ENCODE measurements at regions not wholly inside any gene's neighbourhood (a gene's known extent, or its start where the extent isn't known, plus 50 kb on each side); places are given as distances from the start of the nearest gene placed in this dataset.

GRCh38 chrX:120819126-120819525, 56.5 kb downstream of the CT47B1 start:
- no peak for DNase-seq

DNA sequence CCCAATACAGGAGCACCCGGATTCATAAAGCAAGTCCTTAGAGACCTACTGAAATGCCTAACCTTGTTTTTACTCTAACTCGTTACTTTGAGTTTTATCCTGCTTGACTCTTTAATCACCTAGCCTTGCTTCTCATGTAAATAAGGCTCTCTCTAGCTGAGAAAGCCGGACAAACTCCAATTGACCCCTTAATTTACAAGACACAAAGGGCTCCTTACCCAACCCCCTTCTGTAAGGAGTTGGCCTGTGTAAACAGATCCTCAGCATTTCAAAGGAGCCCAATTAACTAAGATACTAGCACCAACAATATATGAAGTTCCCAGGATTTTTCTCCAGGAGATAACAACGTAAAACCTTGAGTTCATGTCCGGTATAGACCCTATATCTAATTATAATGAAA, 61.7 kb downstream of the CT47B1 start:
- DNase-seq: no peak

DNA sequence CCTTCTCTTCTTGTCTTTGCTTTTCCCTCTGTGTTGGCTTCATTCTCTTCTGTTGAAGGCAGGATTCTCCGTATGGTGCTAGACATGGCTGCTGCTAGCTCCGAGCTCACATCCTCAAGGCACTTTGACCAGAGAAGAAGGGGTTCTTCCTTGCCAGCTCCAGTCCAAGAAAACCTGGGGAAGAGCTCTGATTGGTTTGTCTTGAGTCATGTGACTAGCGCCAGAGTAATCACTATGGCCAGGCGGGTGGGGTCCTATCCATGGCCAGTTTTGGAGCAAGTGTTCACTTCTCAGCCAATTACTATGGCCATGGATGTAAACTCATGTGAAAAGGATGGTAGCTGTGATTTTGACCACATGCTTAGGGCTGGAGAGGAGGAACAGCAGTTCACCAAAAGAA, 74.2 kb downstream of the CT47B1 start:
- DNase-seq: no peak

GRCh38 chrX:120797188-120797851, 78.3 kb downstream of the CT47B1 start:
- no peak for DNase-seq

GRCh38 chrX:120795301-120795700, 80.4 kb downstream of the CT47B1 start:
- DNase-seq: no peak

DNA sequence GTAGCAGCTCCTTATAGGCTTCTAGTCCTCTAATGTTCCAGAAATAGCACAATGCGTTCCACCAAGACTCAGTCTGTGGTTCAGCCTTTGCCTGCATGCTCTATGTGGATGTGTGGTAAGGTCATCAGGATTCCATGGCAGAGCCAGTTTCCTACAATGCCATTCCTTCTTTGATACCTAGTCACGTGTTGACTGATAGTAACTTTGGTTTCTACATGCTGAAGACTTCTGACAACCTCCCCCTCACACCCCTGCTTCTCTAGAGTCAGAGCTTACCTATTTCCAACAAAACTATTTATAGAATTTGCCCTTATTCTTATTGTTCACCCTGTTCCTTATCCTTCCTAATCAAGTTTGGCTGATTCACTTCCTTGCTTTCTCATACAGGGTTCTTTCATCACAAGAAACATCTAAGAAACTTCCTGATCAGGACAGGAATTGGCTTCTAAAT, 81.1 kb downstream of the CT47B1 start:
- DNase-seq: no peak

DNA sequence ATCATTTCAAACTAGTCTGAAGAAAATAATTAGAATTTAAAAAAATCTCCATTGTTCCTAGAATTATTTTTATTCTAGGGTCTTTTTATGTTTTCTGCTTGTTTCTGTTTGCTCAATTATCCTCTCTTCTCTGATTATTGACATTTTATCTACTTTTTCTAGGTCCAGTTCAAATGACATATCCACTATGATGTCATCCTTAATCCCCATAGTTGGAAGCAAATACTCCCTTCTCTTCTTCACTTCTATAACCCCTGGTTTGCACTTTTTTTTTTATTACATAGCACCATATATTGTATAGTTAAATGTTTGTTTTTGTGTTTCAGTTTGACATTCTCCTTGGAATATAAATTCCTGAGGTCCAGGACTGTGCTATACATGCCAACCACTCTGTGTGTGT, 82.6 kb downstream of the CT47B1 start:
- DNase-seq: no peak

DNA sequence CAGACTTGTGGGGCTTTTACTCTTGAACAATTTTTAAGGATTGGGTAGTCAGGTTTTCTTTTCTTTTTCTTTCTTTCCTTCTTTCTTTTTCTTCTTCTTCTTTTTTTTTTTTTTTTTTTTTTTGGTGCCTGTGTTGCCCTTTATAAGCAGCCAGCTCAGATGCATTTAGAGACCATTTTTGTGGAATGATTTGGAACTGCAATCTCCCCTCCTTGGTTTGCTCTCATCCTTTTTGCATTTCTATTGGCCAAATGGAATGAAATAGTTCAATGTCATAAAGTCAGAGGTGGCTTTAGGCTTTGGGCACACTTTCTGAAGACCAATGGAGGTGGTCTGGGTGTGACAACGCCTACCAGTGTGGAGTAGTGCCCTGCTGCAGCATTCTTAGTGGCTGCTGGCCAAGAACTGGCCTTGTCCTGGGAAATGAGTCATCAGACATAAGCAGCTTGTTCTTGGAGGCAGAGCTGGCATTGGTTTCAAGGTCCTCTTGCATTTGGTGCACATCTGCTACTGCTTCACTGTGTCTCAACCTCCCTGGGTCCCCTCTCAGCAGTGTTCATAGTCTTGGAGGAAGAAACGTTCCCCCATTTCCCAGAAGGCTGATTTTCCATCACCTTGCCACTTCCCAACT, 84.5 kb downstream of the CT47B1 start:
- DNase-seq: no peak

- no peak for DNase-seq
Observed at GRCh38 chrX:120790552-120790951, 85.1 kb downstream of the CT47B1 start.

DNA sequence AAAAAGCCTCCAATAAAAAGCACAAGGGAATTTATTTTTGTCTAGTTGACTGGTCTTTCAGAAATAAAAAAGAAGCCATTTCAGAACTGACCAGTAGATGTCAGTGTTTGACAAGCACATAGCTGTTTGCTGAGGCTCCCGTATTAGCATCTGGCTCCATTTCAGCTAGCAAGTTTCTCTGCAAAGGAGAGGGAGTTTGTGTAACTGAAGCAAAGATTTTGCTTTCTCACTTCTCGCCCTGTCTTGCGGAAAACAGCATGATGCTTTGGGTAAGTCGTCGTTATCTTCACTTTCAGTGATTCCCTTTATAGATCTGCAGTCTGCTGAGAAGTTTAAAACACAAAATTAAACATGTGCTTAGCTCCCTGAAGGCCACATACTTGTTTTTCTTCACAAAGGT, 85.5 kb downstream of the CT47B1 start:
- peak in 1 of 2 donors; percentile 85 for DNase-seq

- DNase-seq: no peak
Observed at GRCh38 chrX:120781403-120781802, 94.3 kb downstream of the CT47B1 start.

- DNase-seq: no peak
Observed at GRCh38 chrX:120775959-120776358, 99.7 kb downstream of the CT47B1 start.

GRCh38 chrX:120774606-120775005, 101.1 kb downstream of the CT47B1 start:
- DNase-seq: no peak

- no peak for DNase-seq
Observed at GRCh38 chrX:120773801-120774200, 101.9 kb downstream of the CT47B1 start.

DNA sequence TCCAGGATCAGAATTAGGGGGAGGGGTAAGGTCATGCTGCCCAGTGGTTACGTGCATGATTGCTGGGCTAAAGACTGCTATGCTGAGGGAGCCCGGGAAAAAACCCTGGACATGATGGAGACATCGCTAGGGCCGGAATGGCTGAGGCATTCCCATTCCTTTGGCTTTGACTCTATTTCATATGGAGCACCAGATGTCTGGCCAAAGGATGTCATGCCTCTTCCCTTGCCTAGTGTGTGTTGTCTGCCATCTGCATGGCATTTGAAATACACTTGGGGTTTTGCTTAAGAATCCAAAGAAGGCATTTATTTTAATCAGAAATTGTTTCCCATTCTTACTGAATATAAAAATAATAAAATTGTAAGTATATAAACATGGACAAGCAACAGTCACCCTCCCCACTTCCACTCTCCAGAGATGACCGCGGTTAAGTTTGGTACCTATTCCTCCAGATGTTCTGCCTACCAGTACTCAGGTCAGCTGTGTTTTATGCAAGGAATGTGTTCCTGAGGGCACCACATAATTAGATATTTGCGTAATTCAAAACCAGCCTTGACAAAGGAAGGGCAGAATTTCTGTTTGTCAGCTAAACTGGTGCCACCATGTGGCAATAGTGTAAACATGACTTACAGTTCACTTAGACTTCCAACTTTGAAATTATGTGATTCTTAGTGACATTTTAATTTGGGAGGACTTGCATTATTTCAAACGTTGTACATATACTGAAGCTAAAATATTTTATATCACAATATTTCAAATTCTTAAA, 105.9 kb downstream of the CT47B1 start:
- no peak for DNase-seq

DNA sequence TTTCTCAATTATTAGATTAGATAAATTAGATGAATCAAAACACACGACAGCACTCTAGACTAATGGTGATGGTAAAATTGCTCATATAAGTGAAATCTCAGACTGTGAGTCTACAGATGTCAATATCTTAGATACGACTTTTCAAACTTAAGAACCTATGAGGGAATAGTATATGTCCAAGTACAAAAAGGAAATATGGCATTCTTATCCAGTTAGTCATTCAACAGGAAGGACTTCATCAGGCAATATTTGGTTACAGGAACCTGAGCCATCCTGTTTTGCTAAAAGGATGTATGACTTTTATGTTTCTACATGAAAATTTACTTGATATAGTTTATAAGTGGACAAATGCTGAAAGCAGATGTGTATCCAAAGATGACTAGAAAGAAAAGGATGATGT, 107.0 kb downstream of the CT47B1 start:
- no peak for DNase-seq

DNA sequence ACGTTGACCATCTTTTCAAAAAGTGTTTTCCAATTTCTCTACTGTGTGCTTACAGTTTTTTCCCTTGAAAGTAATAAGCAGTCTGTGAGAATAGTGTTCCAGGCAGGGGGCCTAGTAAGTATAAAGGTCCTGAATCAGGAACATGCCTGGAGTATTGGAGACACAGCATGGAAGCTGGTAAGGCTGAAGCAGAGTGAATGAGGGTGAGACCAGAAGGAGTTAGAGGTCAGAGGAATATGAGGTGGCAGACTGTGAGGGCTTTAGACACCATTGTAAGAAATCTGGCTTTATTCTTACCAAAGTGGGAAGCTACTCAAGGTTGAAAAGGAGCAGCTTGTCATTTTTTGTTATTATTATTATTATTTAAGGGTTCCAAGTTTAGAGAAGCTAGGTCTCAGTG, 107.4 kb downstream of the CT47B1 start:
- no peak for DNase-seq

DNA sequence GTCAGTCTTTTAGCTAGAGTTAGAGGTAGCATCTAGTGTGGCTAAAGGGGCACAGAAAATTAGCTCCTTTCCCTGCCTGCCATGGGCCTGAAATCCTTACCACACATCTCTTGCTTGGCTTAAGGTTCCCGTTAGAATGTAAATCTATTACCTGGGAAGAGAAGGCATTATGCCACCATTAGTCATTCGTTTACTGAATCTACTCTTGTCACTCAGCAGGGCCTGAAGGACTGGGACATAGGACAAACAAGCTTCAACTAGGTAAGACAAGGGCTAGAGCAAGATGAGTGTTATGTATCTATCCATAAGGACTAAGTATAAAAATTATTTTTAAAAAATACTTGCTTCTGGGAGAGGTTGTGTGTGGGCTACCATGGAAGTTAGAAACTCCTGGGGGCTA, 112.4 kb downstream of the CT47B1 start:
- no peak for DNase-seq

GRCh38 chrX:120761810-120762209, 113.9 kb downstream of the CT47B1 start:
- no peak for DNase-seq

DNA sequence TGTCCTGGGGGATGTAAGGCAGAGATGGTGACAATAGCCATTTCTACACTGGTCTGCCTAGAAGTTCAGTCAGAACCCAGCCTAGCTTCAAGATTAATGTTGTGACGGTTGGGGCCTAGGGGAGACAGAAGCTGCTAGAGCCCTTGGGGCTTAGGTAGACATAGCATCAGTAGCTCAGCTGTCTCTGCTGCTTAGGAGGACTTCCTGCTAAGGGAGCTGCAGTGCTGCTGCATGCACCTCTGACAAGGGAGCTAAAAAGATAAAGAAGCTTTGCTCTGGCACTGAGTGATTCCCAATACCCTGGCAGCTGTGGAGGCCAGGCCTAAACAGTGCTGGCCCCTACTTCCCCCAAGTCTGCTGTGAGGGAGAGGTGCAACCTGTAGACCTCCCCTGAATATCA, 116.0 kb downstream of the CT47B1 start:
- no peak for DNase-seq

- no peak for DNase-seq
Observed at GRCh38 chrX:120755066-120755846, 120.4 kb downstream of the CT47B1 start.

DNA sequence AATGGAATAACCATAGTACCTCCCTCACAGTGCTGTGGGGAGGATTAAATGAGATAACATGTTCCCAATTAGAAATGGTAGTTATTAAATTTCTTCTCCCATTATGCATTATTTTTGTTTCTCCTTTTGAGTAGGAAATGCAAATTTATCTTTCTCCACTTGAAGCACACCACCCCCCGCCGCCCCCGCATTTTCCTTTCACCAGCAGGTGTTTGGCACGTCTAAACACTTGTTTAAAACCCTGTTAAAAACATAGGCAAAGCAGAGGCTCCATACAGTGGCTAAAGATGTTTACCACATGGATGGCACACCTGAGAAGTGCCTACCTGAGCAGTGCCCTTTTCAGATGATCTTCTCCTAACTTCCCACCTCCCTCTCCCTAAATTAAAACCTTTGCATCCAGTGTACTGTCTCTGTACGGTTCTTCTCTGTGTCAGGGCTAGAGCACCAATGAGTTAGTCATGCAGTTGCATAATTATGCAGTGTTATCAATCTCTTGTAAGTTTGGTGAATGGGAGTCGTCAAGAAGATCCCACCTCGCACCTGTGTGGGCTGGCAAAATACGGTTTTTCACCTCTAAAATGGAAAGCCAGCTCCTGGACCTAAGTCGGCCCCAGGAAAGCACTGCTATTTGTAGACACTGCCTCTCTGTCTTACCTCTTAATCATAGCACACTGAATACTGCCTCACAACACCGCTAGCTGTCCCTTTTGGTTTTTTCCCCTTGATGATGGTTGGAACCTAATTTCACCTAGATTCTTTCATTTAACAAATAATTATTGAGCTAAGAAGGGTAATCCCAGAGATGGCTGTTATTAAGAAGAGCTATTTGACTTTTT, 122.0 kb downstream of the CT47B1 start:
- DNase-seq: no peak
